HG03175 (cell line): ENCODE measurements at regions not wholly inside any gene's neighbourhood (a gene's known extent, or its start where the extent isn't known, plus 50 kb on each side); places are given as distances from the start of the nearest gene placed in this dataset.
"Not testable (repeated sequence)": the region's sequence is repeated elsewhere in the genome, so short reads cannot be mapped to it uniquely, and the experiment has no call there.

Source experiments
- ATAC-seq: cut with Tn5 transposase; IDR thresholded peaks from one replicate; pipeline ENCODE4 v1.9.1; 2021; ENCODE audit warnings: mild to moderate bottlenecking, moderate library complexity; ENCODE audit not compliant: unreplicated experiment

GRCh38 chr6:126890055-126890454, 228.4 kb upstream of the RSPO3 start:
- no peak for ATAC-seq

- ATAC-seq: no peak
Measured at GRCh38 chr6:126891158-126891557, 227.3 kb upstream of the RSPO3 start.

GRCh38 chr6:126892869-126893268, 225.6 kb upstream of the RSPO3 start:
- ATAC-seq: not testable (repeated sequence)

DNA sequence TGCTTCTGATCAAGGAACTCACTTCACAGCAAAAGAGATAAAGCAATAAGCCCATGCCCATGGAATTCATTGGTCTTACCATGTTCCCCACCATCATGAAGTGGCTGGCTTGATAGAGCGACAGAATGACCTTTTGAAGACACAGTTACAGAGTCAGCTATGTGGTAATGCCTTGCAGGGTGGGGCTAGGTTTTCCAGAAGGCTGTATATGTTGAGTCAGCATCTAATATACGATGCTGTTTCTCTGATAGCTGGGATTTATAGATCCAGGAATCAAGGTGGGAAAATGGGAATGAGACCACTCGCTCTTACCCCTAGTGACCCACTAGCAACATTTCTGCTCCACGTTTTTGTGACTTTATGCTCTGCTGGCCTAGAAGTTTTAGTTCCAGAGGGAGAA, 220.7 kb upstream of the RSPO3 start:
- no peak for ATAC-seq

GRCh38 chr6:126904176-126904575, 214.3 kb upstream of the RSPO3 start:
- no peak for ATAC-seq

GRCh38 chr6:126905917-126906316, 212.6 kb upstream of the RSPO3 start:
- no peak for ATAC-seq

DNA sequence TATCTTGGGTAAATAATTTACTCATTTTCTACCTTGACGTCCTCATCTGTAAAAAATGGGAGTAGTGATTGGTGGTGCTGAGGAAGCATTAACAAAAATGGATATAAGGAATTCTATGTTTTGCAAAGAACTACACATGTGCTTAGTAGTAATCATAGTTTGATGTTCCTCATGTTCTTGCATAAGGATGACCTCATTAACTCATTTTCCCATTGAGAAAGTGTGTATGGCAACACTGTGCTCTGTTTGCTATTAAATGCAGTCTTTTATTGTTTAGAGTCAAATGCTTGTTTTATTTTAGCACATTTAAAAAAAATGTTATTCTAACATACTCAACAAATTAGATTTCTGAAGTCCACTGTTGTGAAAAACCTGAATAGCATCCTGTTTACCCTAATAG, 211.2 kb upstream of the RSPO3 start:
- ATAC-seq: no peak

GRCh38 chr6:126907996-126908395, 210.5 kb upstream of the RSPO3 start:
- no peak for ATAC-seq

DNA sequence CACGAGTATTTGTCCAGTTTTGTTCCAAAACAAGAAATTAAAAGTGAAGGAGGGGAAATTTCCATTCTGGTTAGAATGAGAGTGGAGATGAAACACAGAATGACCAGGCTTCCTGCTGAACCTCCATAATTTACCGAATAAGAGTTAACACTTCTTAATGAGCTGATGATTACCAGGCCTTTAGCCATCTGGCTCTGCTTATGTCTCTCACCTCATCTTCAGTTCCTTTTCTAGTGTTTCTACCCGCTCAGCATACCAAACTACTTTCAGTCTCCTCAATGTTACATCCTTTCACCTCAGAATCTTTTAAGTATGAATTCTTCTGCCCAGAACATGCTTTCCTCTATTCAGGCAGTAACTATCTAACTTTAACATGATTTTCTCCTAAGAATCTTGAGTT, 209.0 kb upstream of the RSPO3 start:
- no peak for ATAC-seq

DNA sequence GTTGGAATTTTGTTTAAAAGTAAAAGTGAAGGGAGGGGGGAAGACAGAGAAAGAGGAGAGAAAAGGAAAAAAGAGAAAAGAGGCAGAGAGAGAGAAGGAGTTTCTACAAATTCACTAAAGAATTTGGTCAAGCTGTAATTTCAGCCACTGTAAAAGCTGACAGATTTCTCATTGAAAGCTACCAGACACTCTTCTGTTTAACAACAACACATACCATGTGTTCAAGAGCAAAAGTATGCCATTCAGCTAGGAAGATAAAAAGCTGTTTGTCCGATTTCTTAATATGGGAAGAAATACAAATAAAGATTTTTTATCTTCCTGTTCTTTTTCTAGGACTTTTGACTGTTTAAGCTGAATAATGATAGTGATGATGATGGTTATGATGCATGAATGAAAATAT, 204.8 kb upstream of the RSPO3 start:
- no peak for ATAC-seq

DNA sequence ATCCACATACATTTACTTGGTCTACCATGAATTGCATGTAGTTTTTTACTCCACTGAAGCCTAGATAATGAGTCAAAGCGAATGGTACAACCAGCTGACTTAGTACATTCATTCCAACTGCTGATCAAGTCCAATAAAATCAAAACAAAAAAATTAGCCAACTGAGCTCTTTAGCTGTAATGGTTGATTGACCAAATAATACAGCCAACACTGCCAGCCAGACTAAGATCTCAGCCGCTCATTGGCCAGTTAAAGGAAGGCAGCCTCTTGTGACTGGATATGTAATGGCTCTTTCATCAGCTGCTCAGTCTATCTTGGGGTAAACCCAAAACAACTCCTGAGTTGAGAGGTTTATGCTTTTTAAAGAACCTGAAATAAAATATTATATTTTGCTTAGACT, 204.3 kb upstream of the RSPO3 start:
- ATAC-seq: no peak

GRCh38 chr6:126914801-126915200, 203.7 kb upstream of the RSPO3 start:
- no peak for ATAC-seq

DNA sequence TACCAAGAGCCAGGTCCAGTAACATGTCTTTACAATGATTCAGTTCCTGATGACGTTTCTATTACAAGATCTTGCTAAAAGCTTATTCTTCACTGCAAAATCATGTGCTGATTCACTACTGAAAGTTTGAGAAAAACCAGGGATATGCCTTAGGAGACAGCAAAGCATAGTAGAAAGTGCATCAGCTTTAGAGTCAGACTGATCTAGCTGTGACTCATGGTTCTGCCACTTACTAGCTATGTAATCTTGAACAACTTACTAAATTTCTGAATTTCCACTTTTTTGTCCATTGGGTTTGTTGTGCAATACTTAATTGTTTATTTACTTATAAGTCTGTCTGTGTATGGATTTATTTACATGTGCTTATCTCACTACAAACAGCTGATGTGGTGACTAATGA, 198.5 kb upstream of the RSPO3 start:
- ATAC-seq: no peak

DNA sequence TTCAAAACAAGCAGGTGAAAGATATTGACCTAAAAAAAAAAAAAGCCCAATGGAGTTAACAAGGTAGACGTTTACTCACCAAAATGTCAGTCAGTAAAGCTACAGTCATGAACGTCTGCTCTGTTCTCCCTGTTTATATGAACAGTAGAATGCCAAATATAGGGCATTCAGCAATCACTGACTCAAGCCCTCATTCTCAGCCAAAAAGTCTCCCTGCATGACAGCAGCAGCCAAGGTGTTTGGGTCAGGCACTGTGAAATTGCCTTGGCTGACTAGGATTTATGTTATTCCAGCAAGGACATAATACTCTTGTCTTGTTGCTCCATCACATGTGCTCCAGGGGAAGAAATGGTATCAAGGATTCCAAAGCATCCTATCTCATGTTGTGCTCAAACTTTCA, 194.7 kb upstream of the RSPO3 start:
- no peak for ATAC-seq

GRCh38 chr6:126926926-126927325, 191.5 kb upstream of the RSPO3 start:
- ATAC-seq: no peak

GRCh38 chr6:126927841-126928240, 190.6 kb upstream of the RSPO3 start:
- no peak for ATAC-seq

- no peak for ATAC-seq
Measured at GRCh38 chr6:126937426-126937825, 181.0 kb upstream of the RSPO3 start.

DNA sequence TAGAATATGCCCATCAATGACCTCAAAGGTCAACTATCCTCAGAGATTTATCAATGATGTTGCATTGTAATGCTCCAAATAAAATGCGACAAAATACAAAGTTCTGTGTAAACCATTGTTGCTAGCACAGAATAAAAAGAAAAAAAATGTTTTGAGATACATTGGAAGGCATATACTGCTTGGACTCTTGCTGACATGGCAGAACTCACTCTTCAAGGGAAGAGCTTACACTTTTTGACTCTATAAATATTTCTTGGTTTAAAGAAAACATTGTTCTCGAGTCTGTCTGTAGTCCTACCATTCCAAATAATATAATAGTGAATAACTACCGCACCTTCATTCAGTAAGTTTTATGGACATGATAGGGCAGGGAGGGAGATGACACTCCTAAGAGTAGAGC, 178.7 kb upstream of the RSPO3 start:
- no peak for ATAC-seq

- ATAC-seq: no peak
Measured at GRCh38 chr6:126941751-126942150, 176.7 kb upstream of the RSPO3 start.

GRCh38 chr6:126944512-126944911, 174.0 kb upstream of the RSPO3 start:
- no peak for ATAC-seq

DNA sequence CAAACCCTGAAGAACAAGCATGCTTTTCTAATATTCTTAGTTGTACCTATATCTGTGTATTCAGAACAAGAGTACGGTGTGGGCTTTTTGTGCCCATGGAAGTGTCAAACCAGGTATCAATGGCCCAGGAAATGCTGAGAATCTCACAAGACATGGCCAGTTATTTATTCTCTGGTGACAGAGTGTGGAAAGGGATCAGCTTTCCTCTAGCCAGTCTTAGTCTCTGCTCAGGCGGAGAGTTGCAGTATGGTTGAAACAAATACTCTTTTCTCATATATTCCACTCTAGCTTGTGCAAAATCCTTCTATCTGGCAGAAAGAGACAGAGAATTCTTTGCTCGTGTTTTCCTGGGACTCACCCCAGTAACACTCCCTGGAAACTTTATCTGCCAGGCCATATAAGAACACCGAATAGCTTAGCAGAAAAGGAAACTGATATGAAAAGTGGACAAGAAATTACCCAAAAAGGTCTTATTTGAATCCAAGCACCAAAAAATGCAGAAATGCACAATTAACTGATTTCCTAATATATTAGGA, 173.3 kb upstream of the RSPO3 start:
- ATAC-seq: no peak

DNA sequence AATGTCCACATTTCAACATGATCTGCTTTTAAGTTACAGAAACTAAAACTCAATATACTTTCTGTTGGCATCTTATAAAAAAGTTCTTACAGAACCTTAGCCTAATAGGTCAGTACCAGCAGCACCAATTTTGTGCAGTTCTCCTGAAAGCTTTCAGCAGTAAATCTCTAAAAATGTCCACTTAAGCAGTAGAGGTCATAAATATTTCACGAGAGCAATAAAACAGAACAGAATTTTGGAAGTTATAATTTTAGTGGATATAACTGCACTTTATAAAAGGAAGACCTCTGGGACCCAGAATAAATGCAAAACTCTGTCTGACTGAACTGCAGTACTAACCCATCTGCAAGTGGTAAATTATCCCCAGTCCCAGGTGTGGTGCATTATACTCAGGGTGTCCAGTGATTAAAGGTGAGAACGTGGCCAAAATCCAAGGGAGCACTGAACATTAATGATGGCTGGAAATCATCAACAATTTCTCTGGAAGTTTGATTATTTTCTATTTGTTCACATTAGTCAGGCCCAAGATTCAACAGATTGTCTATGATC, 172.6 kb upstream of the RSPO3 start:
- no peak for ATAC-seq

DNA sequence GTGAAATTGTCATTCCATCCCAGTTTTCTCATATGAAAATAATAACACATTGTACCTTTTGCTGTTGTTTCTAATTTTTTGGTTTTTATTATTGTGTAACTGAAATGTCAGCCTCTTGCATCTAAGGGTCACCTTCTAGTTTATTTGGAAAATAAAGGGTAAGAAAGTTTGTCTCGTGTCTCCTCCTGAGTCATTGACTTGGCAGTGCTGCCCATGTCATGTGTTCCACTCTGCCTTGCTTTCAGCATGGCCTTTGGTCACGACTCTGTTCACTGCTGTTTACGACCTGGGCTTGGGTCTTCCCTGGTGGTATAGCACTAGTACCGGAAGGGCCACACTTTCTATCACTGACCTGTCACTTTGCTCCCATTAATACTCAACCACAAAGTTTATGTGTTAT, 171.4 kb upstream of the RSPO3 start:
- no peak for ATAC-seq
